Karpas-422 (cell line): ENCODE measurements at regions not wholly inside any gene's neighbourhood (a gene's known extent, or its start where the extent isn't known, plus 50 kb on each side); places are given as distances from the start of the nearest gene placed in this dataset.

ENCODE experiments used
- DNase-seq: peaks from one replicate; pipeline ENCODE4 v3.0.0-alpha.2; 2015
- H2AFZ ChIP-seq: fragments of 200-600 bp; sonication (generic); 2 replicates; pipeline ENCODE4 v1.6.1; 2014; ENCODE audit warnings: antibody characterized with exemption, low read length, mixed read lengths
- H3K27ac ChIP-seq: fragments of 200-600 bp; sonication (generic); 2 replicates; pipeline ENCODE4 v1.5.1; 2014; ENCODE audit warnings: mild to moderate bottlenecking, low read length, moderate library complexity
- H3K27me3 ChIP-seq: fragments of 200-600 bp; sonication (generic); 2 replicates; pipeline ENCODE4 v1.6.1; 2014; ENCODE audit warnings: low read length, mixed read lengths
- H3K36me3 ChIP-seq: fragments of 200-600 bp; sonication (generic); 2 replicates; pipeline ENCODE4 v1.6.1; 2014; ENCODE audit warnings: low read length, mixed read lengths; ENCODE audit not compliant: insufficient read depth
- H3K4me1 ChIP-seq: fragments of 200-600 bp; sonication (generic); 2 replicates; pipeline ENCODE4 v1.6.1; 2014; ENCODE audit warnings: mild to moderate bottlenecking, low read length, mixed read lengths
- H3K4me2 ChIP-seq: fragments of 200-600 bp; sonication (generic); 2 replicates; pipeline ENCODE4 v1.6.1; 2014; ENCODE audit warnings: low read length, low read depth, mild to moderate bottlenecking; ENCODE audit not compliant: poor library complexity, severe bottlenecking
- H3K4me3 ChIP-seq: fragments of 200-600 bp; sonication (generic); 2 replicates; pipeline ENCODE4 v1.5.1; 2014; ENCODE audit warnings: mild to moderate bottlenecking, antibody characterized with exemption, low read length, mixed read lengths
- H3K79me2 ChIP-seq: fragments of 200-600 bp; sonication (generic); 2 replicates; pipeline ENCODE4 v1.6.1; 2014; ENCODE audit warnings: mild to moderate bottlenecking, low read length, mixed read lengths
- H3K9ac ChIP-seq: fragments of 200-600 bp; sonication (generic); 2 replicates; pipeline ENCODE4 v1.6.0; 2014; ENCODE audit warnings: low read length
- H3K9me2 ChIP-seq: fragments of 200-600 bp; sonication (generic), shearing (Covaris generic); replicated peaks from 2 replicates; pipeline ENCODE4 v1.6.0; 2014; ENCODE audit warnings: mild to moderate bottlenecking, low read length, moderate library complexity; ENCODE audit not compliant: insufficient read depth
- H3K9me3 ChIP-seq: fragments of 300-700, 200-600 bp; sonication (generic); 2 replicates; pipeline ENCODE4 v1.6.1; 2014; ENCODE audit warnings: low read length, mixed read lengths
- H4K20me1 ChIP-seq: fragments of 200-600 bp; sonication (generic); 2 replicates; pipeline ENCODE4 v1.6.1; 2014; ENCODE audit warnings: mild to moderate bottlenecking, antibody characterized with exemption, low read length, low read depth; ENCODE audit not compliant: insufficient read depth

DNA sequence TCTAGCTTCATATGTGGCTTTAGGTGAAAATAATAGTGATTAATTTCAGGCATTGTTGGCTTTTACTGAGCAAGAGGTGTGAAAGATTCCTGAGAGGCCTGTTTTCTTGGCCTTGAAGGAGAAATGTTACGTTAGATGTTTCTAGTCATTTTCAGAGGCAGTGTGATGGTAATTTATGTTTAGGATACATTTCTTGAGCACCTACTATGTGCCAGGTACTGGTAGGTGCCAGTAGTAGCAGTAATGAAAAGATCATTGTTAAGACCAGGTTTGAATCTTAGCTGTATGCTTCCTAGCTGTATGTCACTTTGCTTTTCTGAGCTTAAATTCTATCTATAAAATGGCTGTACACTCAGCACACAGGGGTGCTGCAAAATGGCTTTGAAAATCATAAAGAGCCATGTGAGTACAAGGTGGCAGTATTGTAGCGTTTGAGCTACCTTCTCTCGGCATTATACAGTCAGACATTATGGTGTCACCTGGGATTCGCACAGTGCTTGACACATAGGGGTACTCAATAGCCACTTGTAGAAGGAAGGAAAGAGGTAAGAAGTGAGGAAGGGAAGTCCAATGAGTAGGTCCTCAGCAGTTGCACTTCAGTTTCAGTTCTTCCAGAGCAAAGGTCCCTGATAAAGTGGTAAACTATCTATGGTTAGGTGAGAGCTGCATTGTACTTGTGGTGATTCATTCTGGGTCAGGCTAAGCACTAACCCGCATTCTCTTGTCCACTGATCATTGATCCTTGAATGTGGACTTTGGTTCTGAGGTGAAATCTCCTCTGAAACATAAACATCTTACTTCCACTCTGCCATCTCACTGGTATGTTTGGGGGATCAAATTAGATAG lies 166.5 kb upstream of the NR3C1 start:
- peak overlapping the region; percentile 35; the same call in 1 of the 2 replicates for H3K27ac ChIP-seq
- H3K4me1 ChIP-seq = peaks cover 67% of the 10 kb centered on the region
- H3K27me3 ChIP-seq = no peaks in the 10 kb centered on the region
- H3K9me2 ChIP-seq = no peaks in the 10 kb centered on the region
- DNase-seq = no peak
- no peaks in the 10 kb centered on the region for H3K36me3 ChIP-seq
- no peak overlapping the region for H3K9ac ChIP-seq
- peak overlapping the region; percentile 44 for H2AFZ ChIP-seq
- H3K4me3 ChIP-seq = no peak overlapping the region
- H4K20me1 ChIP-seq = no peaks in the 10 kb centered on the region
- H3K79me2 ChIP-seq = no peaks in the 10 kb centered on the region
- no peaks in the 10 kb centered on the region for H3K9me3 ChIP-seq
- H3K4me2 ChIP-seq = no peak overlapping the region

DNA sequence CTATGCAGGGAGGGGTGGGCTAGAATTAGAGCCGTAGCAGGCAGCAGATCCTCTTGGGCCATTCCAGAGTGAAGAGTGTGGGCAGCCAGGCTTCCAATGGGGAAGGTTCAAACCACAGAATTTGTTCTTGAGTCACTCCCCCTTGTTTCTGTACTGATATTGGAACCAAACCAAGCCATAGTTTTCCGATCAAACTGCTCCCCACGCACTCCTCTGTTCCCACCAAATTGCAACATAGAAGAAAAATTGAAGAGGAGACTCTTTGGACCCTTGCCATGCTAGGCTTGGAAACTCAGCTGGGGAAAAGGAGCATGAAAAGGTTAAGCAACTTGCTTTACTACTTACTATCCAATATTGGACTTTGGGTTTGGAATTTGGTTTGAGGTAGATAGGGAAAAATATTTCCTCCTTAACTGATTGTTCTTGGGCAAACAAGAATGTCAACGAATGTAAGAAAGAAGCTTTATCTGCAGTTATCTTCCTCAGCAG lies 165.8 kb upstream of the NR3C1 start:
- peaks cover 67% of the 10 kb centered on the region for H3K4me1 ChIP-seq
- H3K36me3 ChIP-seq = no peaks in the 10 kb centered on the region
- peak overlapping the region; percentile 44; the same call in 1 of the 2 replicates for H2AFZ ChIP-seq
- DNase-seq = no peak
- H3K9me2 ChIP-seq = no peaks in the 10 kb centered on the region
- no peak overlapping the region for H3K9ac ChIP-seq
- H3K27me3 ChIP-seq = no peaks in the 10 kb centered on the region
- H3K79me2 ChIP-seq = no peaks in the 10 kb centered on the region
- no peaks in the 10 kb centered on the region for H4K20me1 ChIP-seq
- H3K4me3 ChIP-seq = no peak overlapping the region
- peak overlapping the region; percentile 34; the same call in 1 of the 2 replicates for H3K27ac ChIP-seq
- H3K4me2 ChIP-seq = no peak overlapping the region
- H3K9me3 ChIP-seq = no peaks in the 10 kb centered on the region

DNA sequence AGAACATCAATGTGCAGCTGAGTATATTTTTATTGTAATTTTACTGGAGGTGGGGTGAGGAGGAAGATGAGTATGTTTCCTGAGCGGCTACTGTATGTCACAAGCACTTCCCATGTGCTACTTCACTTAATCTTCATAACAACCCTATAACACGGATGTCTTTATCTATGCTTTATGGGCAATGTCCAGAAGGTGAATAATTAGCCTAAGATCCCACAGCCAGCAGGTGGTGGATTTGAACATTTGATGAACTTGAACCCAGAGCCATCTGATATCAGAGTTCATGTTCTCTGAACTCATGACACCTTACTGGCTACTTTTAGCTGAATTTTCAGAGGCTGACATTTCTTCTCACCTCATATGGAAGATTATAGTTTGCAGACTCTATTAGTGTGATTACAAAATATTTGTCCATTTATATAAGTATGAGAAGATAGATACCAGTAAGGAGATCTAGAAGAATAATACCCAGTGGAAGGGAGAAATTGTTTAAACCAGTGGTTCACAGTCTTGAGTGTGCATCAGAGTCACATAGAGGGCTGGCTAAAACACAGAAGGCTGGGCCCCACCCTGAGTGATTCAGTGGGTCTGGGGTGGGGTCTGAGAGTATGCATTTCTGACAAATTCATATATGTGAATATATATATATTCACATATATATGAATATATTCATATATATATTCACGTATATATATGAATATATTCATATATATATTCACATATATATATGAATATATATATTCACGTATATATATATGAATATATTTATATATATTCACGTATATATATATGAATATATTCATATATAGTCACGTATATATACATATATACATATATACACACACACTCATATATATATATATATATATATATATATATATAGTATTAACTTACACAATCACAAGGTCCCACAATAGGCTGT lies 164.4 kb upstream of the NR3C1 start:
- 0 out of 2 replicates have a peak overlapping the region, but pooled peaks have one; percentile 31 for H2AFZ ChIP-seq
- peaks cover 67% of the 10 kb centered on the region for H3K4me1 ChIP-seq
- no peaks in the 10 kb centered on the region for H4K20me1 ChIP-seq
- H3K27me3 ChIP-seq = no peaks in the 10 kb centered on the region
- H3K4me2 ChIP-seq = no peak overlapping the region
- no peak for DNase-seq
- no peak overlapping the region for H3K4me3 ChIP-seq
- H3K9ac ChIP-seq = no peak overlapping the region
- no peaks in the 10 kb centered on the region for H3K79me2 ChIP-seq
- no peaks in the 10 kb centered on the region for H3K36me3 ChIP-seq
- H3K9me2 ChIP-seq = no peaks in the 10 kb centered on the region
- H3K9me3 ChIP-seq = no peaks in the 10 kb centered on the region
- H3K27ac ChIP-seq = no peak overlapping the region; the same call in 1 of the 2 replicates

DNA sequence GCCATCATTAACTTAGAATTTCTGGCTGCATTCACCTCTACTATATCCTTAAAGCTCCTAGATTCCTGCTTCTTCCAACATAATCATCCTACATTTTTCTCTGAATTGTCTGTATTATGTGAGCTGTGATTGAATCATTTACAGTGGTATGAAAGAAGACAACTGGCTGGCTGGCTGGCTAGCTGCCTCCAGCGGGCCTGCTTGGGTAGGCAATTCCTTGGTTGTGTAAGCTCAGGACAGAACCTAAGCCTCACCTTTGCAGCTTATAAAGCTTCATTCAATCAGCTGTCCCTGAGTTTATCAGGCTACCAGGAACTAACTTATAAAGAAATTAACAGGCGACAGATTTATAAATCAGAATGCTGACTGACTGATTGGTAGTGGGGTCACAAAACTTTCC lies 162.7 kb upstream of the NR3C1 start:
- Histone ChIP-seq H3K4me3 (no peak overlapping the region), H3K79me2 (no peaks in the 10 kb centered on the region), H3K9ac (no peak overlapping the region), H3K36me3 (no peaks in the 10 kb centered on the region), H3K4me2 (no peak overlapping the region), H4K20me1 (no peaks in the 10 kb centered on the region), H3K9me3 (no peaks in the 10 kb centered on the region), H3K9me2 (no peaks in the 10 kb centered on the region), H2AFZ (peak overlapping the region; percentile 6; the same call in 1 of the 2 replicates), H3K27ac (peak overlapping the region; percentile 95), H3K27me3 (no peaks in the 10 kb centered on the region), H3K4me1 (peaks cover 68% of the 10 kb centered on the region)
- DNase-seq = no peak

DNA sequence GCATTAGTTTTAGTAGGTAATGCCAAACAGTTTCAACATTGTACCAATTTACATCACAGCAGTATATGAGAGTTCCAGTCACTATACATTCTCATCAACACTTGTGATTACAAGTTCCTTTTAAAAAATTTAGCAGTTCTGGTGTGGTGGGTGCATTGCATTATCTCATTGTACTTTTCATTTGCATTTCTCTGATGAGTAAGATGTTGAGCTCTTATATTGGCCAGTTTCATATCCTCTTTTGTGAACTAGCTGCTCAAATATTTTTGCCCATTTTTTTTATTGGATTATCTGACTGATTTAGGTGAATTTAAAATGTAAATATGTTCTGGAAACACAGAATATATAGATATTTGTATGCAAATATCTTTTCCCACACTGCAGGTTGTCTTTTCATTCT lies 160.9 kb upstream of the NR3C1 start:
- peak; percentile 95 for DNase-seq
- H2AFZ ChIP-seq = no peak overlapping the region
- H3K27ac ChIP-seq = peak overlapping the region; percentile 95
- H3K9ac ChIP-seq = peak overlapping the region; percentile 41; the same call in 1 of the 2 replicates
- H3K36me3 ChIP-seq = no peaks in the 10 kb centered on the region
- H3K4me3 ChIP-seq = peak overlapping the region; percentile 31
- H3K27me3 ChIP-seq = no peaks in the 10 kb centered on the region
- H3K4me2 ChIP-seq = peak overlapping the region; percentile 67
- peaks cover 63% of the 10 kb centered on the region for H3K4me1 ChIP-seq
- no peaks in the 10 kb centered on the region for H4K20me1 ChIP-seq
- no peaks in the 10 kb centered on the region for H3K79me2 ChIP-seq
- no peaks in the 10 kb centered on the region for H3K9me3 ChIP-seq
- no peaks in the 10 kb centered on the region for H3K9me2 ChIP-seq

DNA sequence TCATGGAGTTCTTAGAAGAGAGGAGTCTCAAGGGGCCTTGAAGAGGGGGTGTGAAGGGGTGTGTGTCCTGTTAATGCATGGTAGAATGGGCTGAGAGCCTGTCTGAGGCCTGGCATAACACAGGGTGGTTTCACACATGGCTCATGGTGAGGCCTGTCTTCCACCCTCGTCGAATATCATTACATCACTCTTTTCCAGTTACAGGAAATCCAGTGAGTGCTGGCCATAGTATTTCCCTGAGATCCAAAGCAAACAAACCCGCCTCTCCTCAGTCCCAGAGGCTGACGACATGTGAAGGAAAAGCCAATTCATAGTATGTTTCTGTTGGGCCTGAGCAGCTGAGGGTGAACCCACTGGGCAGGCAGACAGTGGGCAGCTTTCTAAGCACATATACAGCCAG lies 159.4 kb upstream of the NR3C1 start:
- no peaks in the 10 kb centered on the region for H3K9me2 ChIP-seq
- no peak overlapping the region for H3K4me3 ChIP-seq
- no peaks in the 10 kb centered on the region for H3K27me3 ChIP-seq
- no peaks in the 10 kb centered on the region for H3K79me2 ChIP-seq
- H3K9me3 ChIP-seq = no peaks in the 10 kb centered on the region
- H3K4me1 ChIP-seq = peaks cover 65% of the 10 kb centered on the region
- H3K4me2 ChIP-seq = no peak overlapping the region
- no peak for DNase-seq
- no peak overlapping the region for H3K9ac ChIP-seq
- no peaks in the 10 kb centered on the region for H4K20me1 ChIP-seq
- H3K36me3 ChIP-seq = no peaks in the 10 kb centered on the region
- peak overlapping the region; percentile 95; the same call in 1 of the 2 replicates for H3K27ac ChIP-seq
- no peak overlapping the region for H2AFZ ChIP-seq

DNA sequence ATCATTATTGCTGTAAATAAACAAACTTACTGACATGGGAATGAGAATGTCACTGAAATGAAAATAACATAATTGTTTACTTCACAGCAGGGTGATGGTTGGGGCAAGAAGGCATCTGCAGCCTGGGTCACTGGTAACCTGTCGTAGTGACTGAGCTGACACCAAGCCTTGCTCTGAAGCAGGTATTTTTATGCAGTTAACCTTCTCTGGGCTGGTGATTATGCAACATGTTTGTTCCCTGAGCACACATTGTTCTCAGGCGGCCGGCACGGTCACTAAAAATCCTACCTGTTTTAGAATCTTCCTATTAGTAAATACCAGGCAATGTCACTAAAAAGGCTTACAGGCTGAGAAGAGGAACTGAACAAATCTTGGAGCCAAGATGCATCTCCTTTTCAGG lies 157.7 kb upstream of the NR3C1 start:
- H3K27ac ChIP-seq = no peak overlapping the region
- H3K4me2 ChIP-seq = no peak overlapping the region
- H3K27me3 ChIP-seq = no peaks in the 10 kb centered on the region
- H3K4me3 ChIP-seq = no peak overlapping the region
- DNase-seq = no peak
- H2AFZ ChIP-seq = 0 out of 2 replicates have a peak overlapping the region, but pooled peaks have one; percentile 7
- H3K9ac ChIP-seq = no peak overlapping the region
- no peaks in the 10 kb centered on the region for H3K9me3 ChIP-seq
- peaks cover 68% of the 10 kb centered on the region for H3K4me1 ChIP-seq
- H3K79me2 ChIP-seq = no peaks in the 10 kb centered on the region
- H3K36me3 ChIP-seq = no peaks in the 10 kb centered on the region
- H3K9me2 ChIP-seq = no peaks in the 10 kb centered on the region
- no peaks in the 10 kb centered on the region for H4K20me1 ChIP-seq

DNA sequence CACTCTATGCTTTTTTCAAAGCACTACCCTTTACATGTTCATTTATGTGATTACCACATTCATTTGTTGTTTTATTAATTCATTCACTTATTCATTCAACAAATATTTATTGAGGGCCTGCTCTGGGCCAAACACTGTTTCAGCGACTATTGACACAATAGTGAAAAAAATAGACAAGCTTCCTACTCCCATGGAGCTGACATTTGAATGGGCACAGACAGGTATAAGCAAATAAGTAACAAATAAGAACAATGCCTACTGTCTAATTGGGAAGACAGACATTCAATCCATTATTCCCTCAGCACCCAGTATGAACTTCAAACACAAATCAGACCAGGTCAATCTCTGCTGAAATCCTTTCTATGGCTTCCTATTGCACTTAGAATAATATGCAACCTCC lies 156.9 kb upstream of the NR3C1 start:
- Histone ChIP-seq H3K9me3 (no peaks in the 10 kb centered on the region), H2AFZ (no peak overlapping the region), H3K79me2 (no peaks in the 10 kb centered on the region), H3K9me2 (no peaks in the 10 kb centered on the region), H3K9ac (no peak overlapping the region), H3K4me3 (no peak overlapping the region), H3K36me3 (no peaks in the 10 kb centered on the region), H3K4me1 (peaks cover 60% of the 10 kb centered on the region), H4K20me1 (no peaks in the 10 kb centered on the region), H3K27ac (no peak overlapping the region), H3K27me3 (no peaks in the 10 kb centered on the region), H3K4me2 (no peak overlapping the region)
- DNase-seq = no peak
